ENCODE measurements at regions not wholly inside any gene's neighbourhood (a gene's known extent, or its start where the extent isn't known, plus 50 kb on each side); places are given as distances from the start of the nearest gene placed in this dataset.

GRCh38 chr15:58258501-58259292, 120.5 kb downstream of the AQP9 start:
- no peaks in the 10 kb centered on the region for H3K36me3 ChIP-seq (ENCODE audit: insufficient read depth, low read depth, low read length)
- H3K9me3 ChIP-seq (ENCODE audit: insufficient read depth, low read depth, low read length): peaks cover 6% of the 10 kb centered on the region
- H3K9ac ChIP-seq (ENCODE audit: low read depth, low read length): no peak overlapping the region
- 0 out of 2 replicates have a peak, but pooled peaks cover 8% of the 10 kb centered on the region for H3K4me1 ChIP-seq (ENCODE audit: insufficient read depth, low read length)
- H3K27me3 ChIP-seq (ENCODE audit: insufficient read depth, low read length): no peaks in the 10 kb centered on the region
- no peak overlapping the region for H3K27ac ChIP-seq (ENCODE audit: low read length)
- H3K4me3 ChIP-seq (ENCODE audit: low read length): no peak overlapping the region

- Histone ChIP-seq H3K27me3 (ENCODE audit: insufficient read depth, low read length) (no peaks in the 10 kb centered on the region), H3K9ac (ENCODE audit: low read depth, low read length) (no peak overlapping the region), H3K9me3 (ENCODE audit: insufficient read depth, low read depth, low read length) (peaks cover 3% of the 10 kb centered on the region; the same call in 1 of the 2 replicates), H3K4me1 (ENCODE audit: insufficient read depth, low read length) (0 out of 2 replicates have a peak, but pooled peaks cover 8% of the 10 kb centered on the region), H3K4me3 (ENCODE audit: low read length) (no peak overlapping the region), H3K36me3 (ENCODE audit: insufficient read depth, low read depth, low read length) (no peaks in the 10 kb centered on the region), H3K27ac (ENCODE audit: low read length) (no peak overlapping the region)
Measured at GRCh38 chr15:58260205-58260724, 122.1 kb downstream of the AQP9 start.

GRCh38 chr15:58260725-58261267, 122.6 kb downstream of the AQP9 start:
- Histone ChIP-seq H3K27me3 (ENCODE audit: insufficient read depth, low read length) (no peaks in the 10 kb centered on the region), H3K4me3 (ENCODE audit: low read length) (no peak overlapping the region), H3K36me3 (ENCODE audit: insufficient read depth, low read depth, low read length) (no peaks in the 10 kb centered on the region), H3K4me1 (ENCODE audit: insufficient read depth, low read length) (0 out of 2 replicates have a peak, but pooled peaks cover 8% of the 10 kb centered on the region), H3K27ac (ENCODE audit: low read length) (no peak overlapping the region), H3K9me3 (ENCODE audit: insufficient read depth, low read depth, low read length) (no peaks in the 10 kb centered on the region; the same call in 1 of the 2 replicates), H3K9ac (ENCODE audit: low read depth, low read length) (no peak overlapping the region)

- no peak overlapping the region for H3K27ac ChIP-seq (ENCODE audit: low read length)
- H3K4me1 ChIP-seq (ENCODE audit: insufficient read depth, low read length): 0 out of 2 replicates have a peak, but pooled peaks cover 8% of the 10 kb centered on the region
- H3K9ac ChIP-seq (ENCODE audit: low read depth, low read length): no peak overlapping the region
- no peaks in the 10 kb centered on the region for H3K27me3 ChIP-seq (ENCODE audit: insufficient read depth, low read length)
- H3K4me3 ChIP-seq (ENCODE audit: low read length): no peak overlapping the region
- H3K36me3 ChIP-seq (ENCODE audit: insufficient read depth, low read depth, low read length): no peaks in the 10 kb centered on the region
- H3K9me3 ChIP-seq (ENCODE audit: insufficient read depth, low read depth, low read length): no peaks in the 10 kb centered on the region; the same call in 1 of the 2 replicates
Measured at GRCh38 chr15:58261368-58261767, 123.2 kb downstream of the AQP9 start.

GRCh38 chr15:58264053-58264971, 126.1 kb downstream of the AQP9 start:
- H3K9me3 ChIP-seq (ENCODE audit: insufficient read depth, low read depth, low read length): no peaks in the 10 kb centered on the region

GRCh38 chr15:58267051-58267450, 128.9 kb downstream of the AQP9 start:
- Histone ChIP-seq H3K4me3 (ENCODE audit: low read length) (no peak overlapping the region), H3K36me3 (ENCODE audit: insufficient read depth, low read depth, low read length) (no peaks in the 10 kb centered on the region), H3K4me1 (ENCODE audit: insufficient read depth, low read length) (no peaks in the 10 kb centered on the region), H3K27ac (ENCODE audit: low read length) (no peak overlapping the region), H3K9ac (ENCODE audit: low read depth, low read length) (no peak overlapping the region), H3K27me3 (ENCODE audit: insufficient read depth, low read length) (no peaks in the 10 kb centered on the region), H3K9me3 (ENCODE audit: insufficient read depth, low read depth, low read length) (peaks cover 7% of the 10 kb centered on the region; the same call in 1 of the 2 replicates)

More at GRCh38 chr15:58264053-58264971, 126.1 kb downstream of the AQP9 start:
- Histone ChIP-seq H3K4me3 (ENCODE audit: low read length) (no peak overlapping the region), H3K36me3 (ENCODE audit: insufficient read depth, low read depth, low read length) (no peaks in the 10 kb centered on the region), H3K9ac (ENCODE audit: low read depth, low read length) (no peak overlapping the region), H3K27me3 (ENCODE audit: insufficient read depth, low read length) (no peaks in the 10 kb centered on the region), H3K27ac (ENCODE audit: low read length) (no peak overlapping the region), H3K4me1 (ENCODE audit: insufficient read depth, low read length) (0 out of 2 replicates have a peak, but pooled peaks cover 8% of the 10 kb centered on the region)

GRCh38 chr15:58268746-58269267, 130.6 kb downstream of the AQP9 start:
- H3K36me3 ChIP-seq (ENCODE audit: insufficient read depth, low read depth, low read length): no peaks in the 10 kb centered on the region
- H3K27ac ChIP-seq (ENCODE audit: low read length): no peak overlapping the region
- no peak overlapping the region for H3K4me3 ChIP-seq (ENCODE audit: low read length)
- no peak overlapping the region for H3K9ac ChIP-seq (ENCODE audit: low read depth, low read length)
- H3K27me3 ChIP-seq (ENCODE audit: insufficient read depth, low read length): no peaks in the 10 kb centered on the region
- H3K9me3 ChIP-seq (ENCODE audit: insufficient read depth, low read depth, low read length): peaks cover 7% of the 10 kb centered on the region; the same call in 1 of the 2 replicates
- no peaks in the 10 kb centered on the region for H3K4me1 ChIP-seq (ENCODE audit: insufficient read depth, low read length)

GRCh38 chr15:58269455-58270414, 131.6 kb downstream of the AQP9 start:
- no peaks in the 10 kb centered on the region for H3K4me1 ChIP-seq (ENCODE audit: insufficient read depth, low read length)
- H3K4me3 ChIP-seq (ENCODE audit: low read length): no peak overlapping the region
- peaks cover 7% of the 10 kb centered on the region; the same call in 1 of the 2 replicates for H3K9me3 ChIP-seq (ENCODE audit: insufficient read depth, low read depth, low read length)
- no peak overlapping the region for H3K27ac ChIP-seq (ENCODE audit: low read length)
- H3K9ac ChIP-seq (ENCODE audit: low read depth, low read length): no peak overlapping the region
- H3K27me3 ChIP-seq (ENCODE audit: insufficient read depth, low read length): no peaks in the 10 kb centered on the region
- no peaks in the 10 kb centered on the region for H3K36me3 ChIP-seq (ENCODE audit: insufficient read depth, low read depth, low read length)

- no peaks in the 10 kb centered on the region for H3K27me3 ChIP-seq (ENCODE audit: insufficient read depth, low read length)
- no peak overlapping the region for H3K4me3 ChIP-seq (ENCODE audit: low read length)
- no peaks in the 10 kb centered on the region for H3K4me1 ChIP-seq (ENCODE audit: insufficient read depth, low read length)
- no peak overlapping the region for H3K27ac ChIP-seq (ENCODE audit: low read length)
- H3K9me3 ChIP-seq (ENCODE audit: insufficient read depth, low read depth, low read length): peaks cover 7% of the 10 kb centered on the region; the same call in 1 of the 2 replicates
- H3K9ac ChIP-seq (ENCODE audit: low read depth, low read length): no peak overlapping the region
- H3K36me3 ChIP-seq (ENCODE audit: insufficient read depth, low read depth, low read length): no peaks in the 10 kb centered on the region
Measured at GRCh38 chr15:58271410-58271809, 133.2 kb downstream of the AQP9 start.

GRCh38 chr15:58273104-58273503, 134.9 kb downstream of the AQP9 start:
- no peaks in the 10 kb centered on the region for H3K36me3 ChIP-seq (ENCODE audit: insufficient read depth, low read depth, low read length)
- H3K4me3 ChIP-seq (ENCODE audit: low read length): no peak overlapping the region
- H3K9ac ChIP-seq (ENCODE audit: low read depth, low read length): no peak overlapping the region
- no peaks in the 10 kb centered on the region for H3K4me1 ChIP-seq (ENCODE audit: insufficient read depth, low read length)
- peaks cover 7% of the 10 kb centered on the region; the same call in 1 of the 2 replicates for H3K9me3 ChIP-seq (ENCODE audit: insufficient read depth, low read depth, low read length)
- no peak overlapping the region for H3K27ac ChIP-seq (ENCODE audit: low read length)
- no peaks in the 10 kb centered on the region for H3K27me3 ChIP-seq (ENCODE audit: insufficient read depth, low read length)

Measured in iPS-20b (cell line).